GM12892 (cell line): ENCODE measurements at regions not wholly inside any gene's neighbourhood (a gene's known extent, or its start where the extent isn't known, plus 50 kb on each side); places are given as distances from the start of the nearest gene placed in this dataset.

Experiments
- POLR2A ChIP-seq: IDR thresholded peaks from 2 replicates; pipeline ENCODE4 v1.6.1; 2011; ENCODE audit warnings: low read depth, low read length, control low read depth
- POLR2AphosphoS5 ChIP-seq: IDR thresholded peaks from 2 replicates; pipeline ENCODE4 v1.6.1; 2011; ENCODE audit warnings: low read depth, low read length, control low read depth
- TAF1 ChIP-seq: IDR thresholded peaks from 2 replicates; pipeline ENCODE4 v1.6.1; 2011; ENCODE audit warnings: low read depth, mild to moderate bottlenecking, control low read depth, low read length, borderline replicate concordance

DNA sequence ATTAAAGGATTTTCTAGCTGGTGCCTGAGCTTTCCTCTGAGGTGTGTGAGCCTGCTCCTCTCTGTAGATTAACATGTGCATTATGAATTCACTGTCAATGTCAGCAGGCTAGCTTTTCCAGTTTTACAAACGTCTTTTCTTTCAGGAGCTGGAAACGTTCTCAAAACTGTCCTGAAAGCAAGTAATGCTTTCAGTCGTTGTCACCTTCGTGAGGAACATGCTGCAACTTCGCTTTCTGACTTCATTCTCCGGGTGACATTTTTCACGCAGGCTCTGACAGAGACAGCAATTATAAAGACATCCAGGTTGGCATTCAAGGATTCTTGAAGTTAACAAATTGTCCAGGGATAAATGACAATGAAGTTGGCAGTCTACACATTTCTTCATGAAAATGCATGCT lies 671.5 kb downstream of the DHX35 start:
- TF ChIP-seq POLR2A (no peak), TAF1 (no peak), POLR2AphosphoS5 (no peak)
